NCI-H2171 treated with DMSO at 0.1 percent for 48 hours (cell line): ENCODE measurements at regions not wholly inside any gene's neighbourhood (a gene's known extent, or its start where the extent isn't known, plus 50 kb on each side); places are given as distances from the start of the nearest gene placed in this dataset.

Experiments
- DNase-seq: peaks from one replicate; lab custom pipeline; 2025; lab: John Stamatoyannopoulos, UW

GRCh38 chr5:167732499-167732898, 558.9 kb upstream of the WWC1 start:
- peak; percentile 37 for DNase-seq

- DNase-seq, result no peak
Measured at GRCh38 chr5:167736992-167737391, 554.5 kb upstream of the WWC1 start.

GRCh38 chr5:167743695-167744464, 547.6 kb upstream of the WWC1 start:
- no peak for DNase-seq

- no peak for DNase-seq
Measured at GRCh38 chr5:167745868-167746267, 545.6 kb upstream of the WWC1 start.

- no peak for DNase-seq
Measured at GRCh38 chr5:167750586-167750985, 540.9 kb upstream of the WWC1 start.

GRCh38 chr5:167752936-167753335, 538.5 kb upstream of the WWC1 start:
- DNase-seq, result no peak

- no peak for DNase-seq
Measured at GRCh38 chr5:167753725-167754490, 537.5 kb upstream of the WWC1 start.

GRCh38 chr5:167754501-167755021, 536.9 kb upstream of the WWC1 start:
- DNase-seq, result no peak

GRCh38 chr5:167755420-167755819, 536.0 kb upstream of the WWC1 start:
- DNase-seq, result peak; percentile 52

GRCh38 chr5:167759057-167759821, 532.2 kb upstream of the WWC1 start:
- no peak for DNase-seq

- no peak for DNase-seq
Measured at GRCh38 chr5:167763772-167764171, 527.7 kb upstream of the WWC1 start.

GRCh38 chr5:167764641-167765289, 526.7 kb upstream of the WWC1 start:
- DNase-seq, result no peak

GRCh38 chr5:167765352-167765751, 526.1 kb upstream of the WWC1 start:
- DNase-seq, result no peak

- no peak for DNase-seq
Measured at GRCh38 chr5:167766957-167767356, 524.5 kb upstream of the WWC1 start.

GRCh38 chr5:167767795-167768194, 523.6 kb upstream of the WWC1 start:
- DNase-seq, result no peak

GRCh38 chr5:167769846-167770413, 521.5 kb upstream of the WWC1 start:
- no peak for DNase-seq

GRCh38 chr5:167770461-167770860, 521.0 kb upstream of the WWC1 start:
- no peak for DNase-seq

GRCh38 chr5:167771571-167771970, 519.9 kb upstream of the WWC1 start:
- no peak for DNase-seq

- DNase-seq, result peak; percentile 19
Measured at GRCh38 chr5:167773668-167774301, 517.7 kb upstream of the WWC1 start.

GRCh38 chr5:167777746-167778145, 513.7 kb upstream of the WWC1 start:
- DNase-seq, result no peak

GRCh38 chr5:167778228-167778627, 513.2 kb upstream of the WWC1 start:
- no peak for DNase-seq
